GM21576 (cell line): ENCODE measurements at regions not wholly inside any gene's neighbourhood (a gene's known extent, or its start where the extent isn't known, plus 50 kb on each side); places are given as distances from the start of the nearest gene placed in this dataset.
"Not testable (repeated sequence)": the region's sequence is repeated elsewhere in the genome, so short reads cannot be mapped to it uniquely, and the experiment has no call there.

Source experiments
- ATAC-seq: cut with Tn5 transposase; IDR thresholded peaks from one replicate; pipeline ENCODE4 v1.9.1; 2021; ENCODE audit warnings: mild to moderate bottlenecking, moderate library complexity; ENCODE audit not compliant: unreplicated experiment

DNA sequence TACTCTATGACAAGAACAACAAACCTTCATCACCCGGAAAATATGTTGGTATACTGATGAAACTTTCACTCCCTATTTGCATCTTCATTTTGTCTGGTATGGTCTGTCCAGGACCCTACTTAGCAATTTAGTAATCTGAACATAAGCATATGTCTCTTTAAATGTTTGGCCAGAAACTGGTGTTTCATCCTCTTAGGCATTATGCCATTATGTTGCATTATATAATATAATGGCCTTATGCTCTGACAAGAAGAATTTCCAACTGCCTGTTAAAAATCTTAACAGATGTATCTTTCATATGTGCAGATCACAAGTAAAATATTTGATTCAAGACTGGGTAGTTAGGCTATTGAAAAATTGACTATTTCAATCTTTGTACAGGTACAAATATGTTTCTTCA lies 610.6 kb upstream of the PRR20A start:
- ATAC-seq: no peak

DNA sequence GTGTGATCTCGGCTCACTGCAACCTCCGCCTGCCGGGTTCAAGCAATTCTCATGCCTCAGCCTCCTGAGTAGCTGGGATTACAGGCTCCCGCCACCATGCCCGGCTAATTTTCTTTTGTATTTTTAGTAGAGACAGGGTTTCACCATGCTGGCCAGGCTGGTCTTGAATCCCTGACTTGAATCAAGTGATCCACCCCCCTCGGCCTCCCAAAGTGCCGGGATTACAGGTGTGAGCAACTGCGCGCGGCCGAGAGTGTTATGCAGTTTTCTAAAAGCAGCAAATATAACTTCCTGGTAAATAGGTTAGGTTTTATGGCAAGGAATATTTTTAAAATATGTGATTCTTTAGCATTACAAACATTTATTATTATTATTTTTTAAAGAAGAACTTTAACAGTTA lies 592.8 kb upstream of the PRR20A start:
- ATAC-seq: not testable (repeated sequence)

DNA sequence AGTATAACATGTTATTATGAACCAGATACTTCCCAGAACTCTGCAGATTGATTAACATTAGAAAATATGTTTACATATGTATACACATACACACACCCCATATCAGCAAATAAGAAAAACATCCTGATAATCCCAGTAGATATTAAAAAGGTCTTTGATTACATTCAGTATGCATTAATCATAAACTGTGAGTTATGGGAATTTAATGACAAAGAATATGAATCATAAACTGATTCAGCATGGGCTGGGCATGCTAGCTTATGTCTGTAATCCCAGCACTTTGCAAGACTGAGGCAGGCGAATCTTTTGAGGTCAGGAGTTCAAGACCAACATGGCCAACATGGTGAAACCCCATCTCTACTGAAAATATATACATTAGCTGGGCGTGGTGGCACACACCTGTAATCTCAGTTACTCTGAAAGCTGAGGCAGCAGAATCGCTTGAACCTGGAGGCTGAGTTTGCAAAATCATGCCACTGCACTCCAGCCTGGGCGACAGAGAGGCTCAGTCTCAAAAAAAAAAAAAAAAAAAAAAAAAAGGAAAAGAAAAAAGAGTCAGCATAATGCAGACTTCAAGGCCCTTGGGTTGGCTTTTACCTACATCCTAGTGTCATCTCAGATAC lies 581.9 kb upstream of the PRR20A start:
- ATAC-seq: no peak

DNA sequence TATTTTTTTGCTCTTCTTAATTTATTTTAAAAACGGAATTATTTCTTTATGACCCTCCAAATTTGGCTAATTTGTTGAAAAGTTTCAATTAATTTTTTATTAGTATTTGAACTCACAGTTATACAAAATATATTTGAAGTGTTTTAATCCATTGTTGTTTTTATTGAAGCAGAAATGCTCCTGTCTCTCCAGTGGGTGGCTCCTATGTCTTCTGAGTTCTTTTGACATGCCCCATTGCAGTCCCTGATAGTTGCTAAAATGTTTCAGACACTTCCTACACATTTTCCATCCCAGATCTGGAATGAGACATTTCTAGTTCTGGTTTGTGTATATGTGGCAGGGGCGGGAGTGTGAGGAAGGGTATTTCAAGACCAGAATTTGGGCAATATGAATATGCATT lies 579.4 kb upstream of the PRR20A start:
- ATAC-seq: no peak

DNA sequence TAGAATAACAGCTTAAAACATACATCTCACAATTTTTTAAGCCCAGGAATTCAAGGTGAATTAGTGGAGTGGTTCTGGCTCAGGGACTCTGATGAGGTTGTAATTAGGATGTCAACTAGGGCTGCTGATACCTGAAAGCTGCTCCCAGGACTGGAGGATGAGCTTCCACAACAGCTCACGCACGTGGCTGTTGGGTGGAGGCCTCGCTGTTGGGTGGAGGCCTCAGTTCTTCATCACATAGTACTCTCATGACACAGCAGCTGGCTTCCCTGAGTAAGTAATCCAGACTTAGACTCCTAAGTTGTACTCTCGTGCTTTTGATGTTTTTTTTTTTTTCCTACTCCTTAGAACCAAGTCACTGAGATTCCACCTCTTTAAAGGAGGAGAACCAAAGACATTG lies 577.1 kb upstream of the PRR20A start:
- no peak for ATAC-seq

DNA sequence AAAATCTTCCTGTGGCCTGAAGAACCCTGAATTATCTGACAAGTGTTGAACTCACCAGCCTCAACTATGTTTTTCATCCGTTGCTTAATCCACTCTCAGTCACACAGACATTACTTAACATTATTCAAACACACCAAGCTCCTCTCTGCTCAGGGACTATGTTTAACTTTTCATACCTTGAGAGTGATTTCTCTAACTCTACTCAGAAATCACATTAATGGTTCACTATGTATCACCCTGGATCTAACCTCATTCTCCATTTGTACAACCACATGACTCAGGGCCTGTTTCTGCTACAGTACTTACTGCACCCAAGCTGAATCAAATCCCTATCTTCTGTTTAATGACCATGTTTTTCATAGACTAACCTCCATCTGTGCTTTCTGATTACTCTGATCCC lies 553.7 kb upstream of the PRR20A start:
- ATAC-seq: no peak

DNA sequence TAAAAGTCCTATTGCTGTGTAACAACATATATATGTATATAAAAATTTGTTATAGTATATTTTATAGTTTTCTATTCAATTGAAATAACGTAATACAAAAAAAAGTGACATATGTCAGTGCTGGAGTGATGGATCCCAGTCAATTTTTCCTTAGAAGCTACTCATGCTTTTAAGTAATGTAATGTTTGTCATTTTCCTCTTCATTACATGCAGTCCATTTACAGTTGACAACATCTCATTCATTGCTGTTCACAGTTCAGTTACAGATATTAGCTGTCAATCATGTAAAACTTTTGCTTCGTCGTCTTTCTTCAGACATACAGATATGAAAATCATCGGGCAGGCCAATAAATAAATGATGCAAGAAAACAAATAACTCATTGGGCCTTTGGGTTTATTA lies 525.1 kb upstream of the PRR20A start:
- no peak for ATAC-seq

DNA sequence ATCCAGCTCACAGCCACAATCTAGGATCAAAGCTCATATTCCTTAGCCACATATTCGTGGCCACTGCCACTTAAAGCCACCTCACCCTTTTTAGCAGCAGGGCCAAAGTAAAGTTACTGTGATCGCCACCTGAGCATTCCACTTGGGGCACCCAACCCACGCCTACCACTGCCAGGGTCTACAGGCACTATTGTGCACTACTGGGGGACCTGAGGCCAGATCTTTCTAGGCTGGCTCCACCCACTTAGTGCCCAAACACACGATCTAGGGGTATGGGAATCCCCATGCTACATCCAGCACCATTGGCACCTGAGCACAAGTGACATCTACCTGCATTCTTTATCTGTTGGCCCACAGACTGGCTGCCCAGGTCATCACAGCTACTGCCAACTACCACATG lies 517.9 kb upstream of the PRR20A start:
- no peak for ATAC-seq

DNA sequence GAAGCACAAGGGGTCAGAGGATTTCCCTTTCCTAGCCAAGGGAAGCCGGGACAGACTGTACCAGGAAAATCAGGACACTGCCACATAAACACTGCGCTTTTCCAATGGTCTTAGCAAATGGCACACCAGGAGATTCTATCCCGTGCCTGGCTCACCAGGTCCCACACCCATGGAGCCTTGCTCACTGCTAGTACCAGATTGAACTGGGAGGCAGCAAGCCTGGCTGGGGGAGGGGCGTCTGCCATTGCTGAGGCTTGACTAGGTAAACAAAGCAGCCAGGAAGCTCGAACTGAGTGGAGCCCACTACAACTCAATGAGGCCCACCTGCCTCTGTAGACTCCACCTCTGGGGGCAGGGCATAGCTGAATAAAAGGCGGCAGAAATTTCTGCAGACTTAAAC lies 511.8 kb upstream of the PRR20A start:
- not testable (repeated sequence) for ATAC-seq

DNA sequence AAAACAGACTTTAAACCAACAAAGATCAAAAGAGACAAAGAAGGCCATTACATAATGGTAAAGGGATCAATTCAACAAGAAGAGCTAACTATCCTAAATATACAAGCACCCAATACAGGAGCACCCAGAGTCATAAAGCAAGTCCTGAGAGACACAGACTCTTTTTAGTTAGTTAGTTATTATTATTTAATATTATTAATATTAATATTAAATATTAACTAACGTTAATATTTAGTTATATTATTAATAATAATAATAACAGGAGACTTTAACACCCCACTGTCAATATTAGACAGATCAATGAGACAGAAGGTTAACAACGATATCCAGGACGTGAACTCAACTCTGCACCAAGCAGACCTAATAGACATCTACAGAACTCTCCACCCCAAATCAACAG lies 509.7 kb upstream of the PRR20A start:
- not testable (repeated sequence) for ATAC-seq

DNA sequence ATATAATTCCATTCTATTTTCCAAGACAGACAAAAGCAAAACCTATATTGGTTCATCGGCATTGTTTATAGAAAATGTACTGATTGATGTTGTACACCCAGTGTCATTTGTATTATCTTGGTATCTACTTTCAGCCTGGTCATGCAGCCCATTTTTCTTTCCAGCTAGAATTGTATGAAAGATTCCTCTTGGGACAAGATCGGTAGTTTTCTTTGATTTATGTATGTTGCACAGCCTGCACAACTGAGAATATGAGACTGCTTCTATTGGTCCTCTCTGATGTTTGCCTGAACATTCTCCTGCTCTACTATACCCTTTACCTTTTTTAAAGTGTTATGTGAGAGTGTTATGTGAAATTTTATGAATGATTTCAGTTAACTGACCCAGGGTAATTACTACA lies 487.7 kb upstream of the PRR20A start:
- ATAC-seq: no peak

DNA sequence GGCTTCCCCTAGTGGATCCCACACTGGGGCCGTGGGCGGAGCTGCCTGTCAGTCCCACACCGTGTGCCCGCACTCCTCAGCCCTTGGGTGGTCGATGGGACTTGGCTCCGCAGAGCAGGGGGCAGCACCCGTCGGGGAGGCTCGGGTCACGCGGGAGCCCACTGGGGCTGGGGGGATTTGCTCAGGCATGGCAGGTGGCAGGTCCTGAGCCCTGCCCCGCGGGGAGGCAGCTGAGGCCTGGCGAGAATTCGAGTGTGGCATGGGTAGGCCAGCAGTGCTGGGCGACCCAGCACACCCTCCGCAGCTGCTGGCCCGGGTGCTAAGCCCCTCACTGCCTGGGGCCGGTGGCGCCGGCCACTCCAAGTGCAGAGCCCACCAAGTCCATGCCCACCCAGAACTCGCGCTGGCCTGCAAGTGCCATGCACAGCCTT lies 481.7 kb upstream of the PRR20A start:
- no peak for ATAC-seq

DNA sequence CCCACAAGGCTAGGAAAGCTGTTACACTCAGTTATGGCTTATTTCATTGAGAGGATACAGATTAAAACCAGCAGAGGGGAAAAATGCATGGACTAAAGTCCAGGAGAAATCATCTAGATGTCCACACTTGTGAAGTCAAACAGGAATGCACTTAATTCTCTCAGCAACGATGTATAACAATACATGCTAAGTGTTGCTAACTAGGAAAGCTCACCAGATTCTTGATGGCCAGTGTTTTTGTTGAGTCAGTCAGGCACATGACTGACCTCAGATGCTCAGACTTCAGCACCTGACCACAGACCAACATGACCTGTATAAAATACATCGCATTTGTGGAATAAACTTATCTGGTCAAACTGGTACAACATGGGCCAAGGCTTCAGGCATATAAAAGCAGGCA lies 470.2 kb upstream of the PRR20A start:
- ATAC-seq: no peak

DNA sequence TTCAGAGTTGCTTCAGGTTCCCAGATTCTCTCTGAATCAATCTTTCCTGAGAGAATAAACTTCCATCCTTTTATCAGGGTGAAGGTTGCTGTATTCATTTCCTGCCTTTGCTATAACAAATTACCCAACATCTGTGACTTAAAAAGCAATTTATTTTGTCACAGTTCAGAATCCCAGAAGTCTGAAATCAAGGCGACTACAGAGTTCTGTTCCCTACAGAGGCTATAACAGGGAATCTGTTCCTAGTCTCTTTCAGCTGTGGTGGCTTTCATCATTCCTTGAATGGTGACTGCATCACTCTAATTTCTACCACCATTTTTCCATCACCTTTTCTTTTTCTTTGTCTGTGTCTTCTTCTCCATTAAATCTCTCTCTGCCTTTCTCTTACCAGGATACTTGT lies 459.3 kb upstream of the PRR20A start:
- no peak for ATAC-seq

DNA sequence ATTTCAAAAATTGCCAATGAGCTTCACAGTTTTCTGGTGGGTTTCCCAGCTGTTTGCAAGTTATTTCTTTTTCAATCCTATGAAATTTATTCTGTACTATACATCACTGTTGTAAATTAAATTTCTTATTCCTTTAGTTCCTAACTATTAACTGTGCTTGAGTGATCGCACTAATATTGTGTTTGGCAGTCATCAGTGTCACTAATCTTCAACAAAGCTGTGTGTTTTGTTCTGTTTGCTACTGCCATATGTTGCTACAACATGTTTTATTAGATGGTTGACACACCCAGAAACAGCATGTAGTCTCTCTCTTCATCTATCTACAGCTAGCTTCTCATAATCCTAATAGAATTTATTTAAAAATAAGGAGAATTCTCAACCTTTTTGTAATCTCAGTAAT lies 453.6 kb upstream of the PRR20A start:
- ATAC-seq: no peak

DNA sequence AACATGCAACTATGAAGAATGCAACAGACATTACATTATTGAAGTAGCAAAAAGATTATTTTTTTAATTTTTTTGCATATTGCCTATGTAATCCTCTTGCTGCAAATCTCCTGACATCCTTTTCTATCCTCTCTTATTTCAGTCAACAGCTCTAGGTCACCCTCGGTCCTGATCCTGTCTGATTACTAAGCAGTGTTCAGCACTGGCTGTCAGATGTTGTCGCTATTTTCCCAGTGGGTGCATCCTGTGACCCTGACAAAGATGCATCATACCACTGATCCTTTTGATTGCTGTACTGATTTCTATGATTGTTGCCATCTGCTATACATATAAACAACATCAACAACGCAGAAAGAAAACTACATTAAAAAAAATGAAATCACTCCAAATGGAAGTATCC lies 443.7 kb upstream of the PRR20A start:
- no peak for ATAC-seq

DNA sequence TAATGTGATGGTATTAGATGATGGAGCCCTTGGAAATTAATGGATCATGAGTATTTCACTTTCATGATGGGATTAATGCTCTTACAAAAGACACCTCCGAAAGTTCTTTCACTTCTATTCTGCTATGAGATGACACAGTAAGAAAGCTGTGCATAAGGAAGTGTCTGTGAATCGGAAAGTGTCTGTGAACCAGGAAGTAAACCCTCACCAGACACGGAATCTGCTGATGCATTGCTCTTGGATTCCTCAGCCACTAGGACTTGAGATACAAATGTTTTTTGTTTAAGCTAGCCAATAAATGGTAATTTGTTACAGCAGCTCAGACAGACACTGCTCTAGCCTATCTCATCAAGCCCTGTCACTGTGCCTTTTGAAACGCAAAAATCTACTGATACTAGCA lies 440.4 kb upstream of the PRR20A start:
- no peak for ATAC-seq

DNA sequence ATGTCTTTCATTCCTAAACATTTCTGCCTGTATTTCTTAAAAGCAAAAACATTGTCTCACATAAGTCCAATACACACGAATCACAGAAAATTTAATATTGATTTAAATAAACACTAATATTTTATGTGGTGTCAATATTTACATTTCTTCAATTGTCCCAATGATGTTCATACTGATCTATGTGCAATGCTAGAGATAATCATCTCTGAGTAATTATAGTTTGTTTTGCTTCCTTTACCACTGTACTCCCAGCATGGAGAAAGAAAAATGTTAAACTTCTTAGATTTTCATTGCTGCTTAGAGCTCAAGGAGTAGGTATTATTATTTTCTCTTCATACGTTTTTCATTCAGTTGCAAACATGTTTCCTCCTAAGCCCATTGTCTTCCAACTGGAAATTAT lies 434.2 kb upstream of the PRR20A start:
- no peak for ATAC-seq

DNA sequence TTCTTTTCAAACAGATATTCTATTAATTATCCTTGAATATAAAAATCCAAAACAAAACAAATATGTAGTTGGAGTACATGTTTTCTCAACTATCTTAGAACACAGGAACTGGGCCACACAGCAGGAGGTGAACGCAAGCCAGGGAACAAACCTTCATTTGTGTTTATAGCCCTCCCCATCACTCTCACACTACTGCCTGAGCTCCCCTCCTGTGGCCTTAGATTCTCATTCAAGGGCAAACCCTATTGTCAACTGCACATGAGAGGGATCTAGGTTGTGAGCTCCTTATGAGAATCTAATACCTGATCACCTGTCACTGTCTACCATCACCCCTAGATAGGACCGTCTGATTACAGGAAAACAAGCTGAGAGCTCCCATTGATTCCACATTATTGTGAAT lies 427.1 kb upstream of the PRR20A start:
- no peak for ATAC-seq

DNA sequence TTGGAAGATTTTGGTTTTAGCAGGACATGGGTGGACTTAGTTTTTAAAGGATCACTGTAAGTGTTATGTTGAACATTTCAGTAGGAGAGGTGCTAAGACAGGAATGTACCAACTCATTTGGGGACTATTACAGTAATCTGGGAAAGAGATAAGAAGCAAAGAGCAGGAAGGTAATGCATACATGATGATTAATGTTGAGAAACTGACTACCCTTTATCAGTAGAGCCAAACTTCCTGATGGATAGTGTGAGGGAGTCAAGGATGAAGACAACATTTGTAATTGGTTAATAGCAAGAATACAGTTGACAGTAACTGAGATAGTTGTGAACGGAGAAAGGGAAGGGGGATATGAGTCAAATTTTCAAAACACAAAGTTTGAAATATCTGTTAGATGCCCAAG lies 421.9 kb upstream of the PRR20A start:
- ATAC-seq: no peak

DNA sequence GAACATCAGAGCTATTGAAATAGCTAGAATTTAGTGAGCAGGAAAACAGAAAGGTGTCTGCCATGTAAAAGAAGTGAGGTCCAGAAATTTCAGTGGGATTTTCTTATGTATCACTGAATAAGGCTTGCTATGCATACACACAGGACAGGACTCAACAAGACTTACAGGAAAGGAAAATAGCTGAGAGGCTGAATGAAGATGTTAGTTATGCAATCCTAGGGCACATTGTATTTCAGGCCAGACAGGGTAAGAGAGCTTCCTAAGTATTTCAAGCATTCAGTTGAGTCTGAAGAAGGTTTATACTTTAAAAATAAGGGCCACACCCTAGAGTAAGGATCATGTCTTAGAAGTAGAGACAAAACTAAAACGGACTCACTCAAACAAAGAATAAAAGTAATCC lies 419.9 kb upstream of the PRR20A start:
- no peak for ATAC-seq

DNA sequence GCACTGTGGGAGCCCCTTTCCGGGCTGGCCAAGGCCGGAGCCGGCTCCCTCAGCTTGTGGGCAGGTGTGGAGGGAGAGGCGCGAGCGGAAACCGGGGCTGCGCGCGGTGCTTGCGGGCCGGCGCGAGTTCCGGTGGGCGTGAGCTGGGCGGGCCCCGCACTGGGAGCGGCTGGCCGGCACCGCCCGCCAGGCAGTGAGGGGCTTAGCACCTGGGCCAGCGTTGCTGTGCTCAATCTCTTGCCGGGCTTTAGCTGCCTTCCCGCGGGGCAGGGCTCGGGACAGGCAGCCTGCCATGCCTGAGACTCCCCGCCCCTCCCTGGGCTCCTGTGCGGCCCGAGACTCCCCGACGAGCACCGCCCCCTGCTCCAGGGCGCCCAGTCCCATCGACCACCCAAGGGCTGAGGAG lies 405.2 kb upstream of the PRR20A start:
- no peak for ATAC-seq

DNA sequence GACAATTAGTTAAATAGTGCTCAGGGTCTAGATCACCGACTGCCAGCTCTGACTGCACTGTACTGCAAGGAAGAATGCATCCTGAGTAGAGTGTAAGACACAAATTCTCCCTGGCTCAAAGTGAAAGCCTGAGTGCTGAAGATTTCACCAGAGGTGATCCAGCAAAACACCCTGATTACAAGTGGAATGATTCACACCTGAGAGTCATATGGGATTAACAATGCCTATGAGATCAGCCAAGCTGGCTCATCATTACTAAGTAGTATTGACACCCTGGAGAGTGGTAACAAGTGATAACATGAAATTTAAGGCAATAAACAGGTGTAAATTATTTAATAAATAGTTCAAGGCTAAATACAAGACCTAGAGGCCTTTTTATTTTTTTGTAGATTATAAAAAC lies 403.8 kb upstream of the PRR20A start:
- ATAC-seq: no peak

DNA sequence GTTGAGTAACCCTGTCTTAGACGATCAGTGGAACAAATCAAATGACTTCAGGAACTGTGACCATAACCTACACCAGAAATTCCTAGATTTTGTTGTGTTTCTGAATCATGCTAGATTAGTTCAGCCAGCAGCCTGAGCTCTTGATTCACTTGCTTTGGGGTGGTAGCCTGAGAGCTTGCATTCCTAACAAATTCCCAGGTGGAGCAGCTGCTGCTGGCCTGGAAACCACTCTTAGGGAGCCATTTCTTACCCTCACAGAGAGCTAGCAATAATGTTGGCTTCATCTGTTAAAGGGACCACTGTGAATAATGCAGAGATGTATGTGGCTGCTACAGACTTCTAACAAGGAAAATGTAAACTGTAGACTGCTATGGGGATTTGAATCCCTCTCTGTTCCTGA lies 388.1 kb upstream of the PRR20A start:
- ATAC-seq: no peak
